Right lobe of liver (tissue), 4 donors: ENCODE measurements at regions not wholly inside any gene's neighbourhood (a gene's known extent, or its start where the extent isn't known, plus 50 kb on each side); places are given as distances from the start of the nearest gene placed in this dataset.

Experiments used
- CTCF ChIP-seq, 4 donors: fragments of 200-600 bp in 3 of 4; fragments of 450-650 bp in 1 of 4; IDR thresholded peaks; one replicate each; pipeline versions ENCODE4 v1.5.1 to v1.8.0; 2016 to 2022; ENCODE audit warnings: antibody characterized with exemption in 4 of 4, mild to moderate bottlenecking in 2 of 4
- POLR2A ChIP-seq: fragments of 450-650 bp; IDR thresholded peaks from one replicate; pipeline ENCODE4 v1.6.1; 2017; ENCODE audit warnings: antibody characterized with exemption, mild to moderate bottlenecking
- donor health status: DM: no; HTN: no; CAD: no.
- donor health status: DM: no; HTN: no; CAD: no.
- donor health status: DM: no; HTN: yes; CAD: no.

GRCh38 chr2:144201126-144201525 is 318.8 kb downstream of the ZEB2 start:
- TF ChIP-seq CTCF (IDR thresholded peaks at IDR 0.05) (no peak), POLR2A (no peak)
